ENCODE measurements at regions not wholly inside any gene's neighbourhood (a gene's known extent, or its start where the extent isn't known, plus 50 kb on each side); places are given as distances from the start of the nearest gene placed in this dataset.

DNA sequence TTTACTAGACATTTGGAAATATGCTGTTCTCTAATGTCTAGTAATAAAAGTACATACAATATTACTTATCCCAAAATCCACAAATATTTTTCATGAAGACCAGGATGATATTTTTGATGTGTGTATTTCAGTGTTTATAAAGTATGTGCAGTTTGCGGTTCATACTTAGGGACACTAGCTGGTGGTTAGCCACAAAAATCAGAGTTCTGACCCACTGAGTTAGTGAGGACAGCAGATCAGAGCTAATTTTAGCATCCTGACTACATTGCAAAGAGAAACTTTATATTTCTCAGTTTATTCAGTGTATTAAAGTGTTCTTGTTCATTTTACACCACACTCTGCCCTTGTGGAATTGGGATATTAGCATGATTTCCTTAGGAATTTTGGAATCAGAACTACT, 655.3 kb downstream of the HTR1A start:
- Histone ChIP-seq H2AFZ (ENCODE audit: low read depth) (peak overlapping the region; percentile 59; the same call in 1 of the 2 replicates), H3K36me3 (ENCODE audit: insufficient read depth) (no peaks in the 10 kb centered on the region), H3K79me2 (ENCODE audit: insufficient read depth, low read depth) (no peaks in the 10 kb centered on the region), H3K4me1 (ENCODE audit: low read depth, poor library complexity, severe bottlenecking) (peaks cover 34% of the 10 kb centered on the region), H3K4me2 (peak overlapping the region; percentile 77), H4K20me1 (ENCODE audit: insufficient read depth) (no peaks in the 10 kb centered on the region), H3K27me3 (ENCODE audit: insufficient read depth, low read depth) (no peaks in the 10 kb centered on the region), H3K27ac (peak overlapping the region; percentile 25; the same call in 1 of the 2 replicates), H3K4me3 (IDR thresholded peaks at IDR 0.05; ENCODE audit: insufficient read depth, low read depth, low read length) (no peak overlapping the region), H3K9ac (peak overlapping the region; percentile 10; the same call in 1 of the 2 replicates)
- no peak for TF ChIP-seq CTCF (conservative IDR thresholded peaks at IDR 0.05; ENCODE audit: low read depth, low read length)

DNA sequence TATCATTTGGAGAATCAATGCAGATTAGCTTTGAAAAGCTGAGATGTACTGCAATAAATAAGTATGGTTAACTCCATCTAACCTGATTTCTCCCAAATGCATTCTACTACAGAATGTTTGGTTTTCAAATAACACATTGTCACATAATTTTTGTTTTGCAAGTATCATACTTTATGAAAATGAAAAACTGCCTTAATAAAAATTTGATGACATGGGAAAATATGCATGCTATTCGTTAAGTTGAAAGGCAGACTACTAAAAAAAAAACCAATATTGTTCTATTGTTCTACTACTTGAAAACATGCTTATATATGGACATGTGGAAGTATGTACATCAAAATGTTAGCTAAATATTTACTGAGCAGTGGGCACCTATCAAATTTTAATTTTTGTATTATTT, 668.9 kb downstream of the HTR1A start:
- H3K4me1 ChIP-seq (ENCODE audit: low read depth, poor library complexity, severe bottlenecking): no peaks in the 10 kb centered on the region
- no peak overlapping the region for H3K4me2 ChIP-seq

GRCh38 chr5:63286724-63287123, 675.5 kb downstream of the HTR1A start:
- Histone ChIP-seq H4K20me1 (ENCODE audit: insufficient read depth) (no peaks in the 10 kb centered on the region), H3K27me3 (ENCODE audit: insufficient read depth, low read depth) (no peaks in the 10 kb centered on the region), H2AFZ (ENCODE audit: low read depth) (no peak overlapping the region), H3K36me3 (ENCODE audit: insufficient read depth) (no peaks in the 10 kb centered on the region), H3K9ac (no peak overlapping the region), H3K4me2 (no peak overlapping the region), H3K4me1 (ENCODE audit: low read depth, poor library complexity, severe bottlenecking) (no peaks in the 10 kb centered on the region), H3K27ac (no peak overlapping the region), H3K4me3 (IDR thresholded peaks at IDR 0.05; ENCODE audit: insufficient read depth, low read depth, low read length) (no peak overlapping the region), H3K79me2 (ENCODE audit: insufficient read depth, low read depth) (no peaks in the 10 kb centered on the region)
- no peak for TF ChIP-seq CTCF (conservative IDR thresholded peaks at IDR 0.05; ENCODE audit: low read depth, low read length)

More for the DNA sequence above, 668.9 kb downstream of the HTR1A start:
- no peaks in the 10 kb centered on the region for H3K27me3 ChIP-seq (ENCODE audit: insufficient read depth, low read depth)
- no peak for TF ChIP-seq CTCF (conservative IDR thresholded peaks at IDR 0.05; ENCODE audit: low read depth, low read length)
- H3K36me3 ChIP-seq (ENCODE audit: insufficient read depth): no peaks in the 10 kb centered on the region
- no peaks in the 10 kb centered on the region for H3K79me2 ChIP-seq (ENCODE audit: insufficient read depth, low read depth)
- H2AFZ ChIP-seq (ENCODE audit: low read depth): no peak overlapping the region
- H3K27ac ChIP-seq: no peak overlapping the region
- no peak overlapping the region for H3K9ac ChIP-seq
- H4K20me1 ChIP-seq (ENCODE audit: insufficient read depth): no peaks in the 10 kb centered on the region
- H3K4me3 ChIP-seq (IDR thresholded peaks at IDR 0.05; ENCODE audit: insufficient read depth, low read depth, low read length): no peak overlapping the region

DNA sequence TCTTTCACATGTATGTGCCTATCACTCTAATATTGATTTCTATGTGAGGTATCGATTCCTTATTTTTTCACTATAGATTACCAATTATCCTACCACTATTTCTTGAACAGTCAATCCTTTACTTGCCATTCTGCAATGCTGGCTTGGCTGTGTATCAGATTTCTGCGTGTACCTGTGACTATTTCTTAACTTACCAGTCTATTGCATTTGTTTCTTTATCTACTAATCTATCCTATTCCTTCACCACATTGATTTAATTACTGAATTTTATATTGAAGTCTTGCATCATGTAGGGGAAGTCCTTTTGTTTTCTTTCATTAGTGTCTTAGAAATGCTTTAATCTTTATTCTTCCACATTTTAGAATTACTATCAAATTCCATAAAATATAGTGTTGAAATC, 684.8 kb downstream of the LRRC70 start:
- Histone ChIP-seq H2AFZ (ENCODE audit: low read depth) (no peak overlapping the region), H3K4me1 (ENCODE audit: low read depth, poor library complexity, severe bottlenecking) (no peaks in the 10 kb centered on the region), H3K4me2 (no peak overlapping the region), H3K9ac (no peak overlapping the region), H3K4me3 (IDR thresholded peaks at IDR 0.05; ENCODE audit: insufficient read depth, low read depth, low read length) (no peak overlapping the region), H3K27me3 (ENCODE audit: insufficient read depth, low read depth) (no peaks in the 10 kb centered on the region), H3K36me3 (ENCODE audit: insufficient read depth) (no peaks in the 10 kb centered on the region), H3K79me2 (ENCODE audit: insufficient read depth, low read depth) (no peaks in the 10 kb centered on the region), H4K20me1 (ENCODE audit: insufficient read depth) (no peaks in the 10 kb centered on the region), H3K27ac (no peak overlapping the region)
- TF ChIP-seq CTCF (conservative IDR thresholded peaks at IDR 0.05; ENCODE audit: low read depth, low read length): no peak
